OCI-LY3 (cell line): ENCODE measurements at regions not wholly inside any gene's neighbourhood (a gene's known extent, or its start where the extent isn't known, plus 50 kb on each side); places are given as distances from the start of the nearest gene placed in this dataset.

Source experiments
- H2AFZ ChIP-seq: fragments of 200-600, 300-600 bp; shearing (Covaris generic); 2 replicates; pipeline ENCODE4 v1.6.0; 2014; ENCODE audit warnings: antibody characterized with exemption, low read depth, low read length
- H3K27ac ChIP-seq: fragments of 200-600, 300-600 bp; sonication (generic); 2 replicates; pipeline ENCODE4 v1.5.1; 2014; ENCODE audit warnings: mild to moderate bottlenecking, low read length, moderate library complexity, mixed read lengths
- H3K27me3 ChIP-seq: fragments of 200-600, 300-600 bp; sonication (generic); 2 replicates; pipeline ENCODE4 v1.6.1; 2014; ENCODE audit warnings: low read depth, low read length, mixed read lengths
- H3K36me3 ChIP-seq: fragments of 200-600, 300-600 bp; sonication (generic); replicated peaks from 2 replicates; pipeline ENCODE3; 2014; ENCODE audit warnings: low read depth, low read length, mixed read lengths
- H3K4me1 ChIP-seq: fragments of 300-600, 200-600 bp; sonication (generic); 2 replicates; pipeline ENCODE4 v1.6.1; 2014; ENCODE audit warnings: low read length, mixed read lengths
- H3K4me2 ChIP-seq: fragments of 200-600, 300-600 bp; sonication (generic); 2 replicates; pipeline ENCODE4 v1.6.1; 2014; ENCODE audit warnings: low read length, mixed read lengths
- H3K4me3 ChIP-seq: fragments of 300-600, 200-600 bp; sonication (generic); 2 replicates; pipeline ENCODE4 v1.5.1; 2014; ENCODE audit warnings: antibody characterized with exemption, mild to moderate bottlenecking, low read length, moderate library complexity
- H3K79me2 ChIP-seq: fragments of 300-600, 200-600 bp; shearing (Covaris generic); 2 replicates; pipeline ENCODE4 v1.6.1; 2014; ENCODE audit warnings: mild to moderate bottlenecking, low read length, mixed read lengths
- H3K9ac ChIP-seq: fragments of 300-600, 200-600 bp; shearing (Covaris generic); 2 replicates; pipeline ENCODE4 v1.6.0; 2014; ENCODE audit warnings: mild to moderate bottlenecking, low read length, moderate library complexity
- H3K9me3 ChIP-seq: fragments of 200-600, 300-600 bp; shearing (Covaris generic); 2 replicates; pipeline ENCODE4 v1.6.1; 2014; ENCODE audit warnings: low read length, mixed read lengths; ENCODE audit not compliant: insufficient read depth
- H4K20me1 ChIP-seq: fragments of 200-600, 300-600 bp; sonication (generic); 2 replicates; pipeline ENCODE4 v1.6.1; 2016; ENCODE audit warnings: low read length, mixed read lengths; ENCODE audit not compliant: insufficient read depth
- CTCF ChIP-seq: fragments of 200-600, 300-600 bp; sonication (generic); IDR thresholded peaks from 2 replicates; pipeline ENCODE4 v1.5.1; 2014; ENCODE audit warnings: antibody characterized with exemption, low read length, low read depth
- EZH2phosphoT487 ChIP-seq: fragments of 200-600 bp; shearing (Covaris generic); IDR thresholded peaks from 2 replicates; pipeline ENCODE4 v1.6.1; 2018; ENCODE audit warnings: antibody characterized with exemption, mixed run types, low read depth

GRCh38 chr15:48012191-48012590, 108.6 kb upstream of the SLC24A5 start:
- H3K4me1 ChIP-seq = no peaks in the 10 kb centered on the region
- no peaks in the 10 kb centered on the region for H3K9me3 ChIP-seq
- TF ChIP-seq EZH2phosphoT487 = no peak
- no peak for TF ChIP-seq CTCF

GRCh38 chr15:48016865-48017264, 103.9 kb upstream of the SLC24A5 start:
- Histone ChIP-seq H3K4me1 (no peaks in the 10 kb centered on the region), H2AFZ (no peak overlapping the region), H3K36me3 (no peaks in the 10 kb centered on the region), H3K4me3 (no peak overlapping the region), H3K27ac (no peak overlapping the region), H3K9ac (no peak overlapping the region), H3K9me3 (no peaks in the 10 kb centered on the region), H3K4me2 (no peak overlapping the region), H3K27me3 (0 out of 2 replicates have a peak, but pooled peaks cover 2% of the 10 kb centered on the region), H3K79me2 (no peaks in the 10 kb centered on the region), H4K20me1 (no peaks in the 10 kb centered on the region)
- no peak for TF ChIP-seq CTCF

More at GRCh38 chr15:48012191-48012590, 108.6 kb upstream of the SLC24A5 start:
- no peaks in the 10 kb centered on the region for H4K20me1 ChIP-seq
- peaks cover 2% of the 10 kb centered on the region for H3K27me3 ChIP-seq
- no peak overlapping the region for H3K27ac ChIP-seq
- no peak overlapping the region for H2AFZ ChIP-seq
- no peak overlapping the region for H3K9ac ChIP-seq
- H3K79me2 ChIP-seq = no peaks in the 10 kb centered on the region
- no peak overlapping the region for H3K4me3 ChIP-seq
- no peaks in the 10 kb centered on the region for H3K36me3 ChIP-seq
- H3K4me2 ChIP-seq = no peak overlapping the region

GRCh38 chr15:48017747-48018146, 103.0 kb upstream of the SLC24A5 start:
- no peaks in the 10 kb centered on the region for H3K36me3 ChIP-seq
- H3K27me3 ChIP-seq = no peaks in the 10 kb centered on the region
- H3K4me1 ChIP-seq = no peaks in the 10 kb centered on the region
- no peak overlapping the region for H3K4me2 ChIP-seq
- TF ChIP-seq CTCF = no peak
- no peak for TF ChIP-seq EZH2phosphoT487
- no peak overlapping the region for H3K9ac ChIP-seq
- H2AFZ ChIP-seq = no peak overlapping the region
- H4K20me1 ChIP-seq = no peaks in the 10 kb centered on the region
- H3K4me3 ChIP-seq = no peak overlapping the region
- H3K27ac ChIP-seq = no peak overlapping the region
- H3K9me3 ChIP-seq = no peaks in the 10 kb centered on the region
- no peaks in the 10 kb centered on the region for H3K79me2 ChIP-seq

- H3K36me3 ChIP-seq = no peaks in the 10 kb centered on the region
- no peak overlapping the region for H3K4me2 ChIP-seq
- H3K27ac ChIP-seq = no peak overlapping the region
- H3K9ac ChIP-seq = no peak overlapping the region
- H3K4me1 ChIP-seq = no peaks in the 10 kb centered on the region
- TF ChIP-seq CTCF (no peak), EZH2phosphoT487 (no peak)
- no peaks in the 10 kb centered on the region for H4K20me1 ChIP-seq
- no peak overlapping the region for H2AFZ ChIP-seq
- H3K27me3 ChIP-seq = no peaks in the 10 kb centered on the region
- no peaks in the 10 kb centered on the region for H3K79me2 ChIP-seq
- no peaks in the 10 kb centered on the region for H3K9me3 ChIP-seq
- no peak overlapping the region for H3K4me3 ChIP-seq
Observed at GRCh38 chr15:48020166-48020565, 100.6 kb upstream of the SLC24A5 start.
